ENCODE measurements at regions not wholly inside any gene's neighbourhood (a gene's known extent, or its start where the extent isn't known, plus 50 kb on each side); places are given as distances from the start of the nearest gene placed in this dataset.

GRCh38 chr11:133653336-133653735, 121.0 kb upstream of the OPCML start:
- BruUV-seq (replicated peaks): no TSS peak
- no peak overlapping the region for H2AFZ ChIP-seq (ENCODE audit: low read length)
- no peaks in the 10 kb centered on the region for H3K9me3 ChIP-seq (ENCODE audit: low read length)
- no peak overlapping the region for H3K4me3 ChIP-seq (ENCODE audit: low read depth, low read length, poor library complexity, severe bottlenecking)
- no peak for DNase-seq (ENCODE audit: low spot score)
- no peak overlapping the region for H3K27ac ChIP-seq (ENCODE audit: low read depth, low read length, poor library complexity, severe bottlenecking)
- TF ChIP-seq, protein P1, sequence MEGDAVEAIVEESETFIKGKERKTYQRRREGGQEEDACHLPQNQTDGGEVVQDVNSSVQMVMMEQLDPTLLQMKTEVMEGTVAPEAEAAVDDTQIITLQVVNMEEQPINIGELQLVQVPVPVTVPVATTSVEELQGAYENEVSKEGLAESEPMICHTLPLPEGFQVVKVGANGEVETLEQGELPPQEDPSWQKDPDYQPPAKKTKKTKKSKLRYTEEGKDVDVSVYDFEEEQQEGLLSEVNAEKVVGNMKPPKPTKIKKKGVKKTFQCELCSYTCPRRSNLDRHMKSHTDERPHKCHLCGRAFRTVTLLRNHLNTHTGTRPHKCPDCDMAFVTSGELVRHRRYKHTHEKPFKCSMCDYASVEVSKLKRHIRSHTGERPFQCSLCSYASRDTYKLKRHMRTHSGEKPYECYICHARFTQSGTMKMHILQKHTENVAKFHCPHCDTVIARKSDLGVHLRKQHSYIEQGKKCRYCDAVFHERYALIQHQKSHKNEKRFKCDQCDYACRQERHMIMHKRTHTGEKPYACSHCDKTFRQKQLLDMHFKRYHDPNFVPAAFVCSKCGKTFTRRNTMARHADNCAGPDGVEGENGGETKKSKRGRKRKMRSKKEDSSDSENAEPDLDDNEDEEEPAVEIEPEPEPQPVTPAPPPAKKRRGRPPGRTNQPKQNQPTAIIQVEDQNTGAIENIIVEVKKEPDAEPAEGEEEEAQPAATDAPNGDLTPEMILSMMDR (conservative IDR thresholded peaks at IDR 0.05; ENCODE audit: low read length): no peak
- no peak for TF ChIP-seq EZH2phosphoT487 (IDR thresholded peaks at IDR 0.05; ENCODE audit: borderline replicate concordance, low read depth, low read length)
- no peaks in the 10 kb centered on the region for H3K36me3 ChIP-seq (ENCODE audit: insufficient read depth, low read length)
- ChIA-PET POLR2A (interaction anchor here (0.6 kb wide), 1 partner anchor 430 kb away, joined by 3 read pairs; no protein-coding TSS in a partner anchor), CTCF (ENCODE audit: unreplicated experiment) (no interaction called here)
- H3K4me2 ChIP-seq (ENCODE audit: low read length): no peak overlapping the region
- no peaks in the 10 kb centered on the region for H4K20me1 ChIP-seq (ENCODE audit: insufficient read depth, low read length)
- no peaks in the 10 kb centered on the region for H3K79me2 ChIP-seq (ENCODE audit: insufficient read depth, low read depth, low read length)
- intact Hi-C loops (cut with micrococcal nuclease; ENCODE audit: unreplicated experiment): no loop called here
- no peaks in the 10 kb centered on the region for H3K9me2 ChIP-seq (ENCODE audit: insufficient read depth, low read length)
- H3K4me1 ChIP-seq (ENCODE audit: insufficient read depth, low read length, poor library complexity, severe bottlenecking): no peaks in the 10 kb centered on the region

GRCh38 chr11:133650082-133650481, 117.8 kb upstream of the OPCML start:
- Histone ChIP-seq H2AFZ (ENCODE audit: low read length) (no peak overlapping the region), H3K27ac (ENCODE audit: low read depth, low read length, poor library complexity, severe bottlenecking) (no peak overlapping the region), H3K79me2 (ENCODE audit: insufficient read depth, low read depth, low read length) (no peaks in the 10 kb centered on the region), H3K4me1 (ENCODE audit: insufficient read depth, low read length, poor library complexity, severe bottlenecking) (no peaks in the 10 kb centered on the region), H3K9me3 (ENCODE audit: low read length) (no peaks in the 10 kb centered on the region), H3K4me2 (ENCODE audit: low read length) (no peak overlapping the region), H3K36me3 (ENCODE audit: insufficient read depth, low read length) (no peaks in the 10 kb centered on the region), H3K9me2 (ENCODE audit: insufficient read depth, low read length) (no peaks in the 10 kb centered on the region), H4K20me1 (ENCODE audit: insufficient read depth, low read length) (no peaks in the 10 kb centered on the region), H3K4me3 (ENCODE audit: low read depth, low read length, poor library complexity, severe bottlenecking) (no peak overlapping the region)
- BruUV-seq (replicated peaks): no TSS peak
- ChIA-PET POLR2A (no interaction called here), CTCF (ENCODE audit: unreplicated experiment) (no interaction called here)
- no peak for TF ChIP-seq EZH2phosphoT487 (IDR thresholded peaks at IDR 0.05; ENCODE audit: borderline replicate concordance, low read depth, low read length)
- TF ChIP-seq, protein P1 (conservative IDR thresholded peaks at IDR 0.05; ENCODE audit: low read length): no peak
- no peak for DNase-seq (ENCODE audit: low spot score)
- intact Hi-C loops (cut with micrococcal nuclease; ENCODE audit: unreplicated experiment): no loop called here

GRCh38 chr11:133649040-133649439, 116.7 kb upstream of the OPCML start:
- intact Hi-C loops (cut with micrococcal nuclease; ENCODE audit: unreplicated experiment): no loop called here
- TF ChIP-seq, protein P1 (conservative IDR thresholded peaks at IDR 0.05; ENCODE audit: low read length): no peak
- no peak for TF ChIP-seq EZH2phosphoT487 (IDR thresholded peaks at IDR 0.05; ENCODE audit: borderline replicate concordance, low read depth, low read length)
- ChIA-PET CTCF (ENCODE audit: unreplicated experiment) (no interaction called here), POLR2A (no interaction called here)
- Histone ChIP-seq H4K20me1 (ENCODE audit: insufficient read depth, low read length) (no peaks in the 10 kb centered on the region), H2AFZ (ENCODE audit: low read length) (no peak overlapping the region), H3K9me2 (ENCODE audit: insufficient read depth, low read length) (no peaks in the 10 kb centered on the region), H3K4me2 (ENCODE audit: low read length) (no peak overlapping the region), H3K27ac (ENCODE audit: low read depth, low read length, poor library complexity, severe bottlenecking) (no peak overlapping the region), H3K36me3 (ENCODE audit: insufficient read depth, low read length) (no peaks in the 10 kb centered on the region), H3K79me2 (ENCODE audit: insufficient read depth, low read depth, low read length) (no peaks in the 10 kb centered on the region), H3K9me3 (ENCODE audit: low read length) (no peaks in the 10 kb centered on the region), H3K4me3 (ENCODE audit: low read depth, low read length, poor library complexity, severe bottlenecking) (no peak overlapping the region), H3K4me1 (ENCODE audit: insufficient read depth, low read length, poor library complexity, severe bottlenecking) (no peaks in the 10 kb centered on the region)
- no TSS peak for BruUV-seq (replicated peaks)
- no peak for DNase-seq (ENCODE audit: low spot score)

All from OCI-LY7 (cell line).